D721Med (cell line): ENCODE measurements at regions not wholly inside any gene's neighbourhood (a gene's known extent, or its start where the extent isn't known, plus 50 kb on each side); places are given as distances from the start of the nearest gene placed in this dataset.
"Not testable (repeated sequence)": the region's sequence is repeated elsewhere in the genome, so short reads cannot be mapped to it uniquely, and the experiment has no call there.

ENCODE experiments used
- DNase-seq: peaks from one replicate; pipeline ENCODE4 v3.0.0; 2011; ENCODE audit warnings: low spot score; ENCODE audit not compliant: insufficient read length
- FAIRE-seq: peaks from 2 replicates; lab custom pipeline; 2011; peaks lifted over from hg19 to GRCh38; lab: Jason Lieb, UNC
- TF ChIP-seq, protein P1 (sequence below): IDR thresholded peaks from 2 replicates; pipeline ENCODE4 v1.5.1; 2012; ENCODE audit warnings: mild to moderate bottlenecking, control low read depth; ENCODE audit not compliant: insufficient read depth; ENCODE audit errors: missing control alignments

DNA sequence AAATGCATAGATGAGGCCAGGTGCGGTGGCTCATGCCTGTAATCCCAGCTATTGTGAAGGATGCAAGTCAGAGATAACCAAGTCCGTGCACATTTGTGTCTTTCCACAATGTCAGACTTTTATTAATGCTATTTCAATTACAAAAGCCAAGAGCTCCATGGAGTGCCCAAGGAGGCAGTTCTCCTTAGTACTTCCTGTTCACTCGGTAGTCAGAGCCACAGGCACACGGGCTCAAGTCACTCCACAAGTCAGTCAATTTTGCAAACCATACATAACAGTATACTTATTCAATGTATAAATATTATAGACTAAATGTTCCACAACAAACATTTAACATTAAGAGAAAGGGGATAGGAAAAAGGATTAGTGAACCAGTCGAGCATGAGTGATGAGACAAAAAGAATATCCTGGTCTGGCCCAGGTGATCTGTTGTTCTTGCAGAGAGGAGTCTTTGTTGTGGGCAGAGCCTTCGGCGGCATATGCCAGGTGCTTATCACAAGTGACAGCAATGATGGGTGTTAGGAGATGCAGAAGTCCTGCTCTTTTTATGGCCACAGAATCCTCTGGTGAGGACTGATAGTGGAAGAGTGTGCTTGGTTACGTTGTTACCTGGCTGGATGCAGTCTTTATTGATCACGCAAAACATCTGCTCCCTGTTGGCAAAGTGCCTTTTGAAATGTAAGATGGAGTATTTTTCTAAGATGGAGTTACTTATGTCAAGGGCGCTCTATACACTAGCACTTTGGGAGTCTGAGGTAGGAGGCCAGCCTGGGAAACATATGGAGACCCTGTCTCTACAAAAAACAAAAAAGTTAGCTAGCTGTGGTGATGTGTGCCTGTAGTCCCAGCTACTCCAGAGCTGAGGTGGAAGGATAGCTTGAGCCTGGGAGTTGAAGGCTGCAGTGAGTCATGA is 167.0 kb upstream of the FBXL17 start:
- FAIRE-seq, result no peak
- no peak for DNase-seq
- TF ChIP-seq, protein P1, sequence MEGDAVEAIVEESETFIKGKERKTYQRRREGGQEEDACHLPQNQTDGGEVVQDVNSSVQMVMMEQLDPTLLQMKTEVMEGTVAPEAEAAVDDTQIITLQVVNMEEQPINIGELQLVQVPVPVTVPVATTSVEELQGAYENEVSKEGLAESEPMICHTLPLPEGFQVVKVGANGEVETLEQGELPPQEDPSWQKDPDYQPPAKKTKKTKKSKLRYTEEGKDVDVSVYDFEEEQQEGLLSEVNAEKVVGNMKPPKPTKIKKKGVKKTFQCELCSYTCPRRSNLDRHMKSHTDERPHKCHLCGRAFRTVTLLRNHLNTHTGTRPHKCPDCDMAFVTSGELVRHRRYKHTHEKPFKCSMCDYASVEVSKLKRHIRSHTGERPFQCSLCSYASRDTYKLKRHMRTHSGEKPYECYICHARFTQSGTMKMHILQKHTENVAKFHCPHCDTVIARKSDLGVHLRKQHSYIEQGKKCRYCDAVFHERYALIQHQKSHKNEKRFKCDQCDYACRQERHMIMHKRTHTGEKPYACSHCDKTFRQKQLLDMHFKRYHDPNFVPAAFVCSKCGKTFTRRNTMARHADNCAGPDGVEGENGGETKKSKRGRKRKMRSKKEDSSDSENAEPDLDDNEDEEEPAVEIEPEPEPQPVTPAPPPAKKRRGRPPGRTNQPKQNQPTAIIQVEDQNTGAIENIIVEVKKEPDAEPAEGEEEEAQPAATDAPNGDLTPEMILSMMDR, result no peak

- no peak for FAIRE-seq
Observed at GRCh38 chr5:108546939-108547338, 165.0 kb upstream of the FBXL17 start.

DNA sequence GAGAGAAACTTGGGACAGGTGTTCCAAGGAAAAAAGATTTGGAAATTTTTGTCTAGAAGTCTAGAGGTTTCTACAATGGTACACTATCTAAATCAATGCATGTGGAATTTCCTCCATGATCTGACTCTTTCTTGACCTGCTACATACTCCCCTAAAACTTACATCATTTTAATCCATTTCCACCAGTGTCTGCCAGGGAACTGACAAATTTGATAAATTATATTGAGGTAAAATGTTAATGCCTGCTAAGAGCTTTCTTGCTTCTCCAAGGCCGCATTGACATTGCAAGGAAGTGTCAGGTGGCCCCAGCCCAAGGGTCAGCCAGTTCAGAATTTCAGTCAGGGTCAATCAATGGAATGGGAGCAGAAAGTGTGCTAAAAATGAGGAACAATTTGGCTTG is 163.4 kb upstream of the FBXL17 start:
- FAIRE-seq, result no peak
- TF ChIP-seq, protein P1, result no peak

More at GRCh38 chr5:108546939-108547338, 165.0 kb upstream of the FBXL17 start:
- no peak for DNase-seq
- TF ChIP-seq, protein P1, result no peak

GRCh38 chr5:108543486-108543885 is 161.6 kb upstream of the FBXL17 start:
- no peak for FAIRE-seq

More for the DNA sequence above, 163.4 kb upstream of the FBXL17 start:
- DNase-seq, result no peak

DNA sequence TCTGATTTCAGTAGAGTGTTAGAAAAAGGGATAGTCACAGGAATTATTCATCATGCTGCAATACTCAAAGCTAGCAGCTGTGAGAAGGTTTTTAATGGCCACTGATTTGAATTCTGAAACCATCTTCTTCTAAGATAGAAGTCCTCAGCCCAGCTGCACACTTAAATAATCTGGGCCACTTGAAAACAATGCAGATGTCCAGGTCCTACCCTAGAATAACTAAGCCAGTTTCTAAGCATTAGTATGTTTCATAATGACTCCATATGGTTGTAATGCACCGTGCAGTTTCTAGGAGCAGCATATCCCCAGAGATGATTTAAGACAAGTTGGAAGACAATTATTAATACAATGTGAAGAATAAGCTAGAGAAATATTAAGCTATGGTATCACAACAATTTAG is 159.9 kb upstream of the FBXL17 start:
- DNase-seq (no peak), FAIRE-seq (no peak)
- TF ChIP-seq, protein P1, result no peak

More at GRCh38 chr5:108543486-108543885, 161.6 kb upstream of the FBXL17 start:
- TF ChIP-seq, protein P1, result no peak
- DNase-seq, result no peak

DNA sequence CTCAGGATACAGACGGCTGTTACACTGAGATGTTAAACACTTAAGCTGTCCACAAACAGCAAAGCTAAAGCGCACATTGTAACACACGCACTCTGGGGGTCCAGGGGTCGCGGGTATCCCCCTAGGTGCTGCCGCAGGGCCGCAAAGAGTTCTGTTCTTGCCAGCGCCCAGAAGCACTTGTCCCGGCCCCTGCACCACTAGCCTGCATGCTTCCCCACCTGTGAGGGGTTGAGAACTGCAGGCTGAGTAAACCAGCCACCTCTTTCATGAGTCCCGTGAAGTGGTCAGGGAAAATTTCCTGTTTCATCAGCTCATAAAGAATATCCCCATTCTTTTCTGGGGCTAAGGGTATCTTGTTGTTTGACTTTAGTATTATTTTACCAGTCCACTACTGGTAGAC is 154.4 kb upstream of the FBXL17 start:
- TF ChIP-seq, protein P1, result no peak
- no peak for DNase-seq
- no peak for FAIRE-seq

- not testable (repeated sequence) for DNase-seq, FAIRE-seq
Observed at GRCh38 chr5:108532129-108532445, 150.2 kb upstream of the FBXL17 start.
